ENCODE measurements at regions not wholly inside any gene's neighbourhood (a gene's known extent, or its start where the extent isn't known, plus 50 kb on each side); places are given as distances from the start of the nearest gene placed in this dataset.

DNA sequence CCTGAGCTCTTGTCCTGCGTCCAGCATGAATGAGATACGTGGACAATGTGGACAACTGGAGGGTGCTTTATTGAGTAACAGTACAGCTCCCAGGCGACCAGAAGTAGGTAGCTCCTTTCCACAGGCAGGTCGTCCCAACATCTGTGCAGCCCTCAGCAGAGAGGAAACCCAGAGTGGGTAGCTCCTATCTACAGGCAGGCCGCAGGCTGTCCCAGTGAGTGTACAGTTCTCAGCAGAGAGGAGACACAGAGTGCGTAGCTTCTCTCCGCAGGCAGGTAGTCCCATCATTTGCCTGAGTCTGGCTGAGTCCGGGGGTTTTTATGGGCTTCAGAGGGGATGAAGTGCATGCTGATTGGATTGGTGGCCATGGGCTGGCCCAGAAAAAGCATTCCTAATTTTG, 373.3 kb downstream of the CHSY3 start:
- TF ChIP-seq YY1 (IDR thresholded peaks at IDR 0.05; ENCODE audit: insufficient read depth, insufficient read length) (no peak), ZNF274 (IDR thresholded peaks at IDR 0.05; ENCODE audit: low read depth, low read length) (no peak), SUZ12 (IDR thresholded peaks at IDR 0.05; ENCODE audit: extremely low read depth, insufficient read depth, insufficient read length) (no peak)

Measured in NT2/D1 (cell line).